ENCODE measurements at regions not wholly inside any gene's neighbourhood (a gene's known extent, or its start where the extent isn't known, plus 50 kb on each side); places are given as distances from the start of the nearest gene placed in this dataset.

- H3K36me3 ChIP-seq (ENCODE audit: control insufficient read depth in 1 of 2, insufficient read depth in 2 of 2, low read length in 2 of 2): no peaks in the 10 kb centered on the region
- peaks cover 6% of the 10 kb centered on the region for H3K9me3 ChIP-seq (ENCODE audit: insufficient read depth, low read depth, low read length)
- H2AK5ac ChIP-seq (ENCODE audit: low read length): no peak overlapping the region
- no CpG with 5 or more reads among the region's 4 CpGs for WGBS (ENCODE audit: extremely low coverage, insufficient coverage, insufficient read length)
- no peaks in the 10 kb centered on the region for H3K27me3 ChIP-seq (ENCODE audit: insufficient read depth, low read length)
- H4K8ac ChIP-seq (ENCODE audit: low read depth, low read length): no peak overlapping the region
- H3K79me1 ChIP-seq (ENCODE audit: low read length): no peaks in the 10 kb centered on the region
- no peak overlapping the region for H3K23ac ChIP-seq (ENCODE audit: low read length)
- no peaks in the 10 kb centered on the region for H3K4me1 ChIP-seq (ENCODE audit: control insufficient read depth in 1 of 2, insufficient read depth in 2 of 2, low read length in 2 of 2)
- H3K4me3 ChIP-seq (ENCODE audit: low read depth, low read length): no peak overlapping the region
- no peak overlapping the region for H2BK5ac ChIP-seq (ENCODE audit: low read depth, low read length, poor library complexity)
- no peak overlapping the region for H3K4ac ChIP-seq (ENCODE audit: low read depth, low read length)
- H3K4me2 ChIP-seq (ENCODE audit: low read length): no peak overlapping the region
- H2BK12ac ChIP-seq (ENCODE audit: low read length): no peak overlapping the region
- H3K79me2 ChIP-seq (ENCODE audit: control insufficient read depth, insufficient read depth, low read length, poor library complexity): no peaks in the 10 kb centered on the region
- no peak overlapping the region for H2BK120ac ChIP-seq (ENCODE audit: insufficient read depth, low read length, poor library complexity)
- no peak overlapping the region for H3K14ac ChIP-seq (ENCODE audit: low read length)
- no peak for DNase-seq
- no peak overlapping the region for H3K18ac ChIP-seq (ENCODE audit: low read length)
- no peak overlapping the region for H4K91ac ChIP-seq (ENCODE audit: low read depth, low read length)
- no peak overlapping the region for H3K9ac ChIP-seq (ENCODE audit: low read length)
- H3K27ac ChIP-seq (ENCODE audit: low read depth, low read length): no peak overlapping the region
- H4K12ac ChIP-seq (ENCODE audit: low read depth, low read length): no peak overlapping the region
- no peak overlapping the region for H2AFZ ChIP-seq (ENCODE audit: insufficient read depth, low read length, poor library complexity)
These were observed 122.2 kb upstream of the GMNC start for GRCh38 chr3:190984502-190985244.

GRCh38 chr3:190983875-190984274, 121.4 kb upstream of the GMNC start:
- H3K4me2 ChIP-seq (ENCODE audit: low read length): no peak overlapping the region
- H3K9me3 ChIP-seq (ENCODE audit: insufficient read depth, low read depth, low read length): peaks cover 6% of the 10 kb centered on the region
- no peak overlapping the region for H2AK5ac ChIP-seq (ENCODE audit: low read length)
- H3K27me3 ChIP-seq (ENCODE audit: insufficient read depth, low read length): no peaks in the 10 kb centered on the region
- H3K18ac ChIP-seq (ENCODE audit: low read length): no peak overlapping the region
- H3K27ac ChIP-seq (ENCODE audit: low read depth, low read length): no peak overlapping the region
- no peak overlapping the region for H4K12ac ChIP-seq (ENCODE audit: low read depth, low read length)
- no peak overlapping the region for H2BK120ac ChIP-seq (ENCODE audit: insufficient read depth, low read length, poor library complexity)
- no peak overlapping the region for H3K14ac ChIP-seq (ENCODE audit: low read length)
- no peak overlapping the region for H4K91ac ChIP-seq (ENCODE audit: low read depth, low read length)
- H3K4me1 ChIP-seq (ENCODE audit: control insufficient read depth in 1 of 2, insufficient read depth in 2 of 2, low read length in 2 of 2): no peaks in the 10 kb centered on the region
- no peaks in the 10 kb centered on the region for H3K36me3 ChIP-seq (ENCODE audit: control insufficient read depth in 1 of 2, insufficient read depth in 2 of 2, low read length in 2 of 2)
- H3K9ac ChIP-seq (ENCODE audit: low read length): no peak overlapping the region
- no CpG with 5 or more reads among the region's 1 CpG for WGBS (ENCODE audit: extremely low coverage, insufficient coverage, insufficient read length)
- no peak overlapping the region for H3K4ac ChIP-seq (ENCODE audit: low read depth, low read length)
- no peak for DNase-seq
- H4K8ac ChIP-seq (ENCODE audit: low read depth, low read length): no peak overlapping the region
- H3K79me1 ChIP-seq (ENCODE audit: low read length): no peaks in the 10 kb centered on the region
- no peak overlapping the region for H3K23ac ChIP-seq (ENCODE audit: low read length)
- H2BK5ac ChIP-seq (ENCODE audit: low read depth, low read length, poor library complexity): no peak overlapping the region
- no peak overlapping the region for H3K4me3 ChIP-seq (ENCODE audit: low read depth, low read length)
- no peak overlapping the region for H2AFZ ChIP-seq (ENCODE audit: insufficient read depth, low read length, poor library complexity)
- no peak overlapping the region for H2BK12ac ChIP-seq (ENCODE audit: low read length)
- H3K79me2 ChIP-seq (ENCODE audit: control insufficient read depth, insufficient read depth, low read length, poor library complexity): no peaks in the 10 kb centered on the region

- Histone ChIP-seq H3K9me3 (ENCODE audit: insufficient read depth, low read depth, low read length) (no peaks in the 10 kb centered on the region), H3K4ac (ENCODE audit: low read depth, low read length) (no peak overlapping the region), H2AK5ac (ENCODE audit: low read length) (no peak overlapping the region), H3K18ac (ENCODE audit: low read length) (no peak overlapping the region), H4K8ac (ENCODE audit: low read depth, low read length) (no peak overlapping the region), H4K12ac (ENCODE audit: low read depth, low read length) (no peak overlapping the region), H2BK12ac (ENCODE audit: low read length) (no peak overlapping the region), H3K27ac (ENCODE audit: low read depth, low read length) (no peak overlapping the region), H3K4me2 (ENCODE audit: low read length) (no peak overlapping the region), H2BK120ac (ENCODE audit: insufficient read depth, low read length, poor library complexity) (no peak overlapping the region), H3K79me1 (ENCODE audit: low read length) (no peaks in the 10 kb centered on the region), H3K36me3 (ENCODE audit: control insufficient read depth in 1 of 2, insufficient read depth in 2 of 2, low read length in 2 of 2) (no peaks in the 10 kb centered on the region), H2BK5ac (ENCODE audit: low read depth, low read length, poor library complexity) (no peak overlapping the region), H3K14ac (ENCODE audit: low read length) (no peak overlapping the region), H3K4me1 (ENCODE audit: control insufficient read depth in 1 of 2, insufficient read depth in 2 of 2, low read length in 2 of 2) (no peaks in the 10 kb centered on the region), H3K23ac (ENCODE audit: low read length) (no peak overlapping the region), H2AFZ (ENCODE audit: insufficient read depth, low read length, poor library complexity) (no peak overlapping the region), H3K27me3 (ENCODE audit: insufficient read depth, low read length) (no peaks in the 10 kb centered on the region), H3K79me2 (ENCODE audit: control insufficient read depth, insufficient read depth, low read length, poor library complexity) (no peaks in the 10 kb centered on the region), H4K91ac (ENCODE audit: low read depth, low read length) (no peak overlapping the region), H3K4me3 (ENCODE audit: low read depth, low read length) (no peak overlapping the region), H3K9ac (ENCODE audit: low read length) (no peak overlapping the region)
- no CpG with 5 or more reads among the region's 3 CpGs for WGBS (ENCODE audit: extremely low coverage, insufficient coverage, insufficient read length)
- no peak for DNase-seq
These were observed 111.3 kb upstream of the GMNC start for GRCh38 chr3:190973771-190974170.

- H3K18ac ChIP-seq (ENCODE audit: low read length): no peak overlapping the region
- DNase-seq: no peak
- H2BK12ac ChIP-seq (ENCODE audit: low read length): no peak overlapping the region
- H2BK120ac ChIP-seq (ENCODE audit: insufficient read depth, low read length, poor library complexity): no peak overlapping the region
- no peak overlapping the region for H3K4me3 ChIP-seq (ENCODE audit: low read depth, low read length)
- no peaks in the 10 kb centered on the region for H3K36me3 ChIP-seq (ENCODE audit: control insufficient read depth in 1 of 2, insufficient read depth in 2 of 2, low read length in 2 of 2)
- H3K4me2 ChIP-seq (ENCODE audit: low read length): no peak overlapping the region
- H3K79me1 ChIP-seq (ENCODE audit: low read length): no peaks in the 10 kb centered on the region
- no peak overlapping the region for H3K27ac ChIP-seq (ENCODE audit: low read depth, low read length)
- H3K14ac ChIP-seq (ENCODE audit: low read length): no peak overlapping the region
- no peak overlapping the region for H3K4ac ChIP-seq (ENCODE audit: low read depth, low read length)
- no peak overlapping the region for H2AFZ ChIP-seq (ENCODE audit: insufficient read depth, low read length, poor library complexity)
- H3K79me2 ChIP-seq (ENCODE audit: control insufficient read depth, insufficient read depth, low read length, poor library complexity): no peaks in the 10 kb centered on the region
- H2BK5ac ChIP-seq (ENCODE audit: low read depth, low read length, poor library complexity): no peak overlapping the region
- H3K9ac ChIP-seq (ENCODE audit: low read length): no peak overlapping the region
- peaks cover 0 to 1% of the 10 kb centered on the region in 2 experiments for H3K4me1 ChIP-seq (ENCODE audit: control insufficient read depth in 1 of 2, insufficient read depth in 2 of 2, low read length in 2 of 2)
- H4K91ac ChIP-seq (ENCODE audit: low read depth, low read length): no peak overlapping the region
- no peaks in the 10 kb centered on the region for H3K9me3 ChIP-seq (ENCODE audit: insufficient read depth, low read depth, low read length)
- H3K23ac ChIP-seq (ENCODE audit: low read length): no peak overlapping the region
- no peaks in the 10 kb centered on the region for H3K27me3 ChIP-seq (ENCODE audit: insufficient read depth, low read length)
- H4K12ac ChIP-seq (ENCODE audit: low read depth, low read length): no peak overlapping the region
- no peak overlapping the region for H4K8ac ChIP-seq (ENCODE audit: low read depth, low read length)
- WGBS (ENCODE audit: extremely low coverage, insufficient coverage, insufficient read length): no CpG with 5 or more reads among the region's 1 CpG
- H2AK5ac ChIP-seq (ENCODE audit: low read length): no peak overlapping the region
These were observed 110.4 kb upstream of the GMNC start for GRCh38 chr3:190972840-190973270.
